GM23338 (cell line): ENCODE measurements at regions not wholly inside any gene's neighbourhood (a gene's known extent, or its start where the extent isn't known, plus 50 kb on each side); places are given as distances from the start of the nearest gene placed in this dataset.

Experiments used
- ATAC-seq: fragments of 200-7000 bp; cut with Tn5 transposase; 3 replicates; pipeline ENCODE4 v1.9.1; 2020
- DNase-seq: peaks from one replicate; pipeline ENCODE4 v3.0.0-alpha.2; 2015; ENCODE audit warnings: low spot score
- H2AFZ ChIP-seq: fragments of 200-600 bp; sonication (generic); 2 replicates; pipeline ENCODE4 v1.8.0; 2016; ENCODE audit warnings: antibody characterized with exemption, mild to moderate bottlenecking, moderate library complexity
- H3F3A ChIP-seq: fragments of 200-600 bp; sonication (generic); replicated peaks from 2 replicates; pipeline ENCODE4 v1.8.0; 2017; ENCODE audit warnings: antibody characterized with exemption, mixed run types, low read depth
- H3K27ac ChIP-seq: fragments of 200-600 bp; sonication (generic); 2 replicates; pipeline ENCODE4 v1.6.1; 2016; ENCODE audit warnings: low read depth
- H3K27me3 ChIP-seq: fragments of 200-600 bp; sonication (generic); 2 replicates; pipeline ENCODE4 v1.8.0; 2016; ENCODE audit warnings: mild to moderate bottlenecking, mixed run types, moderate library complexity; ENCODE audit not compliant: insufficient read depth
- H3K36me3 ChIP-seq: fragments of 200-600 bp; sonication (generic); 2 replicates; pipeline ENCODE4 v1.8.0; 2016; ENCODE audit warnings: mild to moderate bottlenecking; ENCODE audit not compliant: insufficient read depth
- H3K4me1 ChIP-seq: fragments of 200-600 bp; sonication (generic); 2 replicates; pipeline ENCODE4 v1.8.0; 2016; ENCODE audit warnings: mild to moderate bottlenecking, moderate library complexity; ENCODE audit not compliant: insufficient read depth
- H3K4me2 ChIP-seq: fragments of 200-600 bp; sonication (generic); 2 replicates; pipeline ENCODE4 v1.7.1; 2017; ENCODE audit warnings: mixed run types
- H3K4me3 ChIP-seq: fragments of 200-600 bp; sonication (generic); 2 replicates; pipeline ENCODE4 v1.6.1; 2016; ENCODE audit warnings: mixed run types
- H3K79me2 ChIP-seq: fragments of 200-600 bp; sonication (generic); replicated peaks from 2 replicates; pipeline ENCODE4 v1.8.0; 2017; ENCODE audit warnings: mild to moderate bottlenecking; ENCODE audit not compliant: insufficient read depth
- H3K9me2 ChIP-seq: fragments of 200-600 bp; sonication (generic); 2 replicates; pipeline ENCODE4 v1.8.0; 2017; ENCODE audit not compliant: insufficient read depth
- H4K20me1 ChIP-seq: fragments of 200-600 bp; sonication (generic); replicated peaks from 2 replicates; pipeline ENCODE4 v1.8.0; 2017; ENCODE audit warnings: mild to moderate bottlenecking; ENCODE audit not compliant: insufficient read depth
- H3K27ac Mint-ChIP-seq: 2 replicates; pipeline ENCODE4 v1.8.0; 2020; ENCODE audit warnings: inconsistent platforms, mild to moderate bottlenecking, moderate library complexity, mixed read lengths
- H3K27me3 Mint-ChIP-seq: 3 replicates; pipeline ENCODE4 v1.8.0; 2022; ENCODE audit warnings: low read depth, mild to moderate bottlenecking, moderate library complexity, mixed read lengths, inconsistent platforms; ENCODE audit not compliant: insufficient read depth, poor library complexity
- H3K36me3 Mint-ChIP-seq: 3 replicates; pipeline ENCODE4 v1.8.0; 2021; ENCODE audit warnings: low read depth, mild to moderate bottlenecking, inconsistent platforms, moderate library complexity, mixed read lengths
- H3K4me1 Mint-ChIP-seq: 3 replicates; pipeline ENCODE4 v1.8.0; 2020; ENCODE audit warnings: mild to moderate bottlenecking, inconsistent platforms, mixed read lengths
- H3K4me3 Mint-ChIP-seq: 3 replicates; pipeline ENCODE4 v1.8.0; 2021; ENCODE audit warnings: moderate library complexity, mild to moderate bottlenecking, inconsistent platforms, mixed read lengths
- H3K9me3 Mint-ChIP-seq: 3 replicates; pipeline ENCODE4 v1.8.0; 2020; ENCODE audit warnings: moderate library complexity, mild to moderate bottlenecking, inconsistent platforms, mixed read lengths
- CREB1 ChIP-seq: fragments of 250-450 bp; sonication (Bioruptor Pico); IDR thresholded peaks from 2 replicates; pipeline ENCODE4 v1.5.0; 2020; ENCODE audit warnings: low read depth, mild to moderate bottlenecking, moderate library complexity
- CTCF ChIP-seq, 2 experiments: fragments of 200-600 bp in 1 of 2; sonication (generic) in 1 of 2; conservative IDR thresholded peaks; 2 replicates each; pipeline versions ENCODE4 v1.5.1 to v1.6.1; 2016 to 2017; ENCODE audit warnings: antibody characterized with exemption in 2 of 2, low read depth in 2 of 2, mild to moderate bottlenecking in 2 of 2, moderate library complexity in 1 of 2
- EZH2 ChIP-seq: fragments of 200-600 bp; sonication (generic); IDR thresholded peaks from one replicate; pipeline ENCODE4 v1.8.0; 2017; ENCODE audit warnings: antibody characterized with exemption, mild to moderate bottlenecking, low read depth; ENCODE audit not compliant: unreplicated experiment
- EZH2phosphoT487 ChIP-seq: fragments of 200-600 bp; sonication (generic); IDR thresholded peaks from one replicate; pipeline ENCODE4 v1.8.1; 2018; ENCODE audit warnings: antibody characterized with exemption; ENCODE audit not compliant: unreplicated experiment
- JUNB ChIP-seq: IDR thresholded peaks from one replicate; pipeline ENCODE4 v1.6.1; 2016; ENCODE audit warnings: antibody characterized with exemption; ENCODE audit not compliant: unreplicated experiment
- NANOG ChIP-seq: IDR thresholded peaks from 2 replicates; pipeline ENCODE4 v1.6.1; 2016; ENCODE audit warnings: antibody characterized with exemption, borderline replicate concordance
- POLR2AphosphoS5 ChIP-seq: IDR thresholded peaks from 2 replicates; pipeline ENCODE4 v1.6.1; 2016; ENCODE audit warnings: antibody characterized with exemption, low read depth
- REST ChIP-seq: IDR thresholded peaks from one replicate; pipeline ENCODE4 v1.6.1; 2018; ENCODE audit warnings: antibody characterized with exemption; ENCODE audit not compliant: unreplicated experiment
- STAT1 ChIP-seq: IDR thresholded peaks from one replicate; pipeline ENCODE4 v1.6.1; 2016; ENCODE audit warnings: antibody characterized with exemption; ENCODE audit not compliant: unreplicated experiment
- ZNF114 ChIP-seq: fragments of 250-450 bp; sonication (Bioruptor Pico); IDR thresholded peaks from 2 replicates; pipeline ENCODE4 v1.5.0; 2020; ENCODE audit warnings: mild to moderate bottlenecking, moderate library complexity
- ZNF331 ChIP-seq: fragments of 250-450 bp; sonication (Bioruptor Pico); IDR thresholded peaks from 2 replicates; pipeline ENCODE4 v1.5.0; 2020; ENCODE audit warnings: low read depth, mild to moderate bottlenecking, moderate library complexity
- TF ChIP-seq, protein P1 (sequence below): fragments of 250-450 bp; sonication (Bioruptor Pico); IDR thresholded peaks from 2 replicates; pipeline ENCODE4 v1.5.0; 2020; ENCODE audit warnings: mild to moderate bottlenecking, moderate library complexity
- TF ChIP-seq, protein P2 (sequence below): IDR thresholded peaks from 2 replicates; pipeline ENCODE4 v1.6.1; 2016; ENCODE audit warnings: antibody characterized with exemption

DNA sequence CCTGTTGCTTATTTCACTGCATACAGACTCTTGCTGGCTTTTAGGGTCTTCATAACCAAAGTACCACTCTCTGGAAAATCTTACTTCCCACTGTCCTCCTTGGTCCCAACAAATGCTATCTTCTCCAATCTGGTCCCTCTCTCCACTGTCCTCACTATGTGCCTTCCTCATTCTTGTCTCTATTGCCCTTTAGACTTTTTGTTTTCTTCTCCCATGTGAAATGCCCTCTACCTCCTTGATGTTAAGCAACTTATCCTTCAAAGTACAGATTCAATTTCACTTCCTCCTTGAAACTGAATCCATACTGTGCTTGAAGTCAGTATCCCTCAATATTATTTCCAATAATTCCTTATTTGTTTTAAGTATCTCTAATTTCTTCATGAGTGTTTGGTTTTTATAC, 60.8 kb downstream of the CGGBP1 start:
- ATAC-seq (no peak), DNase-seq (no peak)
- Mint-ChIP-seq H3K27ac (no peak overlapping the region), H3K9me3 (no peaks in the 10 kb centered on the region), H3K4me1 (no peaks in the 10 kb centered on the region), H3K27me3 (no peaks in the 10 kb centered on the region), H3K36me3 (no peaks in the 10 kb centered on the region), H3K4me3 (no peak overlapping the region)
- no peak overlapping the region for H3K27ac ChIP-seq
- TF ChIP-seq JUNB (no peak), NANOG (no peak), POLR2AphosphoS5 (no peak), EZH2 (no peak), ZNF331 (CRISPR knock-in tag) (no peak), EZH2phosphoT487 (no peak), REST (no peak), CTCF (conservative IDR thresholded peaks at IDR 0.05; ENCODE audit: low read depth in 2 of 2) (no peak), CREB1 (CRISPR knock-in tag) (no peak), ZNF114 (CRISPR knock-in tag) (no peak), STAT1 (no peak)
- TF ChIP-seq, protein P1, sequence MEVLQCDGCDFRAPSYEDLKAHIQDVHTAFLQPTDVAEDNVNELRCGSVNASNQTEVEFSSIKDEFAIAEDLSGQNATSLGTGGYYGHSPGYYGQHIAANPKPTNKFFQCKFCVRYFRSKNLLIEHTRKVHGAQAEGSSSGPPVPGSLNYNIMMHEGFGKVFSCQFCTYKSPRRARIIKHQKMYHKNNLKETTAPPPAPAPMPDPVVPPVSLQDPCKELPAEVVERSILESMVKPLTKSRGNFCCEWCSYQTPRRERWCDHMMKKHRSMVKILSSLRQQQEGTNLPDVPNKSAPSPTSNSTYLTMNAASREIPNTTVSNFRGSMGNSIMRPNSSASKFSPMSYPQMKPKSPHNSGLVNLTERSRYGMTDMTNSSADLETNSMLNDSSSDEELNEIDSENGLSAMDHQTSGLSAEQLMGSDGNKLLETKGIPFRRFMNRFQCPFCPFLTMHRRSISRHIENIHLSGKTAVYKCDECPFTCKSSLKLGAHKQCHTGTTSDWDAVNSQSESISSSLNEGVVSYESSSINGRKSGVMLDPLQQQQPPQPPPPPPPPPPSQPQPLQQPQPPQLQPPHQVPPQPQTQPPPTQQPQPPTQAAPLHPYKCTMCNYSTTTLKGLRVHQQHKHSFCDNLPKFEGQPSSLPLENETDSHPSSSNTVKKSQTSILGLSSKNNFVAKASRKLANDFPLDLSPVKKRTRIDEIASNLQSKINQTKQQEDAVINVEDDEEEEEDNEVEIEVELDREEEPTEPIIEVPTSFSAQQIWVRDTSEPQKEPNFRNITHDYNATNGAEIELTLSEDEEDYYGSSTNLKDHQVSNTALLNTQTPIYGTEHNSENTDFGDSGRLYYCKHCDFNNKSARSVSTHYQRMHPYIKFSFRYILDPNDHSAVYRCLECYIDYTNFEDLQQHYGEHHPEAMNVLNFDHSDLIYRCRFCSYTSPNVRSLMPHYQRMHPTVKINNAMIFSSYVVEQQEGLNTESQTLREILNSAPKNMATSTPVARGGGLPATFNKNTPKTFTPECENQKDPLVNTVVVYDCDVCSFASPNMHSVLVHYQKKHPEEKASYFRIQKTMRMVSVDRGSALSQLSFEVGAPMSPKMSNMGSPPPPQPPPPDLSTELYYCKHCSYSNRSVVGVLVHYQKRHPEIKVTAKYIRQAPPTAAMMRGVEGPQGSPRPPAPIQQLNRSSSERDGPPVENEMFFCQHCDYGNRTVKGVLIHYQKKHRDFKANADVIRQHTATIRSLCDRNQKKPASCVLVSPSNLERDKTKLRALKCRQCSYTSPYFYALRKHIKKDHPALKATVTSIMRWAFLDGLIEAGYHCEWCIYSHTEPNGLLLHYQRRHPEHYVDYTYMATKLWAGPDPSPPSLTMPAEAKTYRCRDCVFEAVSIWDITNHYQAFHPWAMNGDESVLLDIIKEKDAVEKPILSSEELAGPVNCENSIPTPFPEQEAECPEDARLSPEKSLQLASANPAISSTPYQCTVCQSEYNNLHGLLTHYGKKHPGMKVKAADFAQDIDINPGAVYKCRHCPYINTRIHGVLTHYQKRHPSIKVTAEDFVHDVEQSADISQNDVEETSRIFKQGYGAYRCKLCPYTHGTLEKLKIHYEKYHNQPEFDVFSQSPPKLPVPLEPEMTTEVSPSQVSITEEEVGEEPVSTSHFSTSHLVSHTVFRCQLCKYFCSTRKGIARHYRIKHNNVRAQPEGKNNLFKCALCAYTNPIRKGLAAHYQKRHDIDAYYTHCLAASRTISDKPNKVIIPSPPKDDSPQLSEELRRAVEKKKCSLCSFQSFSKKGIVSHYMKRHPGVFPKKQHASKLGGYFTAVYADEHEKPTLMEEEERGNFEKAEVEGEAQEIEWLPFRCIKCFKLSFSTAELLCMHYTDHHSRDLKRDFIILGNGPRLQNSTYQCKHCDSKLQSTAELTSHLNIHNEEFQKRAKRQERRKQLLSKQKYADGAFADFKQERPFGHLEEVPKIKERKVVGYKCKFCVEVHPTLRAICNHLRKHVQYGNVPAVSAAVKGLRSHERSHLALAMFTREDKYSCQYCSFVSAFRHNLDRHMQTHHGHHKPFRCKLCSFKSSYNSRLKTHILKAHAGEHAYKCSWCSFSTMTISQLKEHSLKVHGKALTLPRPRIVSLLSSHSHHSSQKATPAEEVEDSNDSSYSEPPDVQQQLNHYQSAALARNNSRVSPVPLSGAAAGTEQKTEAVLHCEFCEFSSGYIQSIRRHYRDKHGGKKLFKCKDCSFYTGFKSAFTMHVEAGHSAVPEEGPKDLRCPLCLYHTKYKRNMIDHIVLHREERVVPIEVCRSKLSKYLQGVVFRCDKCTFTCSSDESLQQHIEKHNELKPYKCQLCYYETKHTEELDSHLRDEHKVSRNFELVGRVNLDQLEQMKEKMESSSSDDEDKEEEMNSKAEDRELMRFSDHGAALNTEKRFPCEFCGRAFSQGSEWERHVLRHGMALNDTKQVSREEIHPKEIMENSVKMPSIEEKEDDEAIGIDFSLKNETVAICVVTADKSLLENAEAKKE (CRISPR knock-in tag), result no peak
- TF ChIP-seq, protein P2, sequence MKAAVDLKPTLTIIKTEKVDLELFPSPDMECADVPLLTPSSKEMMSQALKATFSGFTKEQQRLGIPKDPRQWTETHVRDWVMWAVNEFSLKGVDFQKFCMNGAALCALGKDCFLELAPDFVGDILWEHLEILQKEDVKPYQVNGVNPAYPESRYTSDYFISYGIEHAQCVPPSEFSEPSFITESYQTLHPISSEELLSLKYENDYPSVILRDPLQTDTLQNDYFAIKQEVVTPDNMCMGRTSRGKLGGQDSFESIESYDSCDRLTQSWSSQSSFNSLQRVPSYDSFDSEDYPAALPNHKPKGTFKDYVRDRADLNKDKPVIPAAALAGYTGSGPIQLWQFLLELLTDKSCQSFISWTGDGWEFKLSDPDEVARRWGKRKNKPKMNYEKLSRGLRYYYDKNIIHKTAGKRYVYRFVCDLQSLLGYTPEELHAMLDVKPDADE, result no peak
- no peaks in the 10 kb centered on the region for H3K36me3 ChIP-seq
- H4K20me1 ChIP-seq, result no peaks in the 10 kb centered on the region
- no peak overlapping the region for H2AFZ ChIP-seq
- H3F3A ChIP-seq, result no peaks in the 10 kb centered on the region
- no peaks in the 10 kb centered on the region for H3K79me2 ChIP-seq
- no peak overlapping the region for H3K4me3 ChIP-seq
- H3K9me2 ChIP-seq, result no peaks in the 10 kb centered on the region
- H3K4me2 ChIP-seq, result no peak overlapping the region
- no peaks in the 10 kb centered on the region for H3K4me1 ChIP-seq
- H3K27me3 ChIP-seq, result no peaks in the 10 kb centered on the region
